Astrocyte of the spinal cord (primary cell): ENCODE measurements at regions not wholly inside any gene's neighbourhood (a gene's known extent, or its start where the extent isn't known, plus 50 kb on each side); places are given as distances from the start of the nearest gene placed in this dataset.

Source experiments
- DNase-seq: peaks from one replicate; pipeline ENCODE4 v3.0.0; 2011; ENCODE audit warnings: low read depth, low spot score
- H3K4me3 ChIP-seq: 2 replicates; pipeline ENCODE4 v1.5.1; 2011; ENCODE audit warnings: low read depth, mild to moderate bottlenecking, low read length, moderate library complexity
- in situ Hi-C: cut with HindIII; loops from 2 replicates; pipeline ENCODE4 v1.10.0; 2017; ENCODE audit warnings: low sequenced_read_pairs
- TF ChIP-seq, protein P1 (sequence below): IDR thresholded peaks from 2 replicates; pipeline ENCODE4 v1.5.1; 2012; ENCODE audit warnings: low read depth, mild to moderate bottlenecking, low read length, inconsistent platforms

DNA sequence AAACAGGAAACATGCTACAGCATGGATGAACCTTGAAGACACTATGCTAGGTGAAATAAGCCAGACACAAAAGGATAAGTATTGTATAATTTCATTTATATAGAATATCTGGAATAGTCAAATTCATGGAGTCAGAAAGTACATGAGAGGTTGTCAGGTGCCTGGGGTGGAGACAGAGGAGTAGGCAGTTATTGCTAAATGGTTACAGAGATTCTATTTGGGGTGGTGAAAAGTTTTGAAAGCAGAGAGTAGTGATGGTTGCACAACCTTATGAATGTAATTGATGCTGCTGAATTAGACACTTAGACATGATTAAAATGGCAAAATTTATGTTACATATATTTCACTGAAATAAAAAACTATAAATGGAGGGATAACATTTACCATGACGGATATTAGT is 197.4 kb downstream of the VAPA start:
- in situ Hi-C loops, result no loop called here
- TF ChIP-seq, protein P1, sequence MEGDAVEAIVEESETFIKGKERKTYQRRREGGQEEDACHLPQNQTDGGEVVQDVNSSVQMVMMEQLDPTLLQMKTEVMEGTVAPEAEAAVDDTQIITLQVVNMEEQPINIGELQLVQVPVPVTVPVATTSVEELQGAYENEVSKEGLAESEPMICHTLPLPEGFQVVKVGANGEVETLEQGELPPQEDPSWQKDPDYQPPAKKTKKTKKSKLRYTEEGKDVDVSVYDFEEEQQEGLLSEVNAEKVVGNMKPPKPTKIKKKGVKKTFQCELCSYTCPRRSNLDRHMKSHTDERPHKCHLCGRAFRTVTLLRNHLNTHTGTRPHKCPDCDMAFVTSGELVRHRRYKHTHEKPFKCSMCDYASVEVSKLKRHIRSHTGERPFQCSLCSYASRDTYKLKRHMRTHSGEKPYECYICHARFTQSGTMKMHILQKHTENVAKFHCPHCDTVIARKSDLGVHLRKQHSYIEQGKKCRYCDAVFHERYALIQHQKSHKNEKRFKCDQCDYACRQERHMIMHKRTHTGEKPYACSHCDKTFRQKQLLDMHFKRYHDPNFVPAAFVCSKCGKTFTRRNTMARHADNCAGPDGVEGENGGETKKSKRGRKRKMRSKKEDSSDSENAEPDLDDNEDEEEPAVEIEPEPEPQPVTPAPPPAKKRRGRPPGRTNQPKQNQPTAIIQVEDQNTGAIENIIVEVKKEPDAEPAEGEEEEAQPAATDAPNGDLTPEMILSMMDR, result no peak
- no peak for DNase-seq
- no peak overlapping the region for H3K4me3 ChIP-seq

GRCh38 chr18:10111944-10112343 is 198.1 kb downstream of the VAPA start:
- TF ChIP-seq, protein P1, result no peak
- DNase-seq, result no peak
- H3K4me3 ChIP-seq, result no peak overlapping the region
- in situ Hi-C loops, result no loop called here

- in situ Hi-C loops, result no loop called here
- H3K4me3 ChIP-seq, result no peak overlapping the region
- TF ChIP-seq, protein P1, result no peak
- DNase-seq, result no peak
Measured at GRCh38 chr18:10113121-10114022, 199.6 kb downstream of the VAPA start.

- in situ Hi-C loops, result no loop called here
Measured at GRCh38 chr18:10114717-10115463, 201.1 kb downstream of the VAPA start.

GRCh38 chr18:10116574-10116973 is 202.8 kb downstream of the VAPA start:
- TF ChIP-seq, protein P1, result no peak
- in situ Hi-C loops, result no loop called here
- no peak for DNase-seq
- no peak overlapping the region for H3K4me3 ChIP-seq

More at GRCh38 chr18:10114717-10115463, 201.1 kb downstream of the VAPA start:
- no peak overlapping the region for H3K4me3 ChIP-seq
- DNase-seq, result no peak
- TF ChIP-seq, protein P1, result no peak

DNA sequence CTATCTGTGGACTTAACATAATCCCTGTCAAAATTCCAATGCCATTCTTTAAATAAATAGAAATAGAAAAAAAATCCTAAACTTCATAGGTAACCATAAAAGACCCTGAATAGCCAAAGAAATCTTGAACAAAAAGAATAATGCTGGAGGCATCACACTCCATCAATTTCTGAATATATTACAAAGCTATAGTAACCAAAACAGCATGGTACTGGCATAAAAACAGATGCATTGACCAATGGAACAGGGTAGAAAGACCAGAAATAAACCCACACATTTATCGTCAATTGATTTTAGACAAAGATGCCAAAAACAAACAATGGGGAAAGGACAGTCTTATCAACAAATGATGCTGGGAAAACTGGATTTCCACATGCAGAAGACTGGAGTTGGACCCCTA is 205.7 kb downstream of the VAPA start:
- DNase-seq, result no peak
- no peak overlapping the region for H3K4me3 ChIP-seq
- in situ Hi-C loops, result no loop called here
- TF ChIP-seq, protein P1, result no peak
